ENCODE measurements at regions not wholly inside any gene's neighbourhood (a gene's known extent, or its start where the extent isn't known, plus 50 kb on each side); places are given as distances from the start of the nearest gene placed in this dataset.
A peak's percentile ranks its signal among the peaks of the same experiment; 100 is the strongest.

- no peak for DNase-seq (ENCODE audit: low read depth)
- no peak overlapping the region for H3K4me3 ChIP-seq (ENCODE audit: low read depth, low read length)
- no peak for TF ChIP-seq CTCF (conservative IDR thresholded peaks at IDR 0.05; ENCODE audit: low read depth, low read length)
These were observed 133.0 kb downstream of the CYP26A1 start for GRCh38 chr10:93206652-93207051.

GRCh38 chr10:93208717-93209464, 135.2 kb downstream of the CYP26A1 start:
- peak; percentile 6 for DNase-seq (ENCODE audit: low read depth)
- no peak for TF ChIP-seq CTCF (conservative IDR thresholded peaks at IDR 0.05; ENCODE audit: low read depth, low read length)

GRCh38 chr10:93211991-93212390, 138.3 kb downstream of the CYP26A1 start:
- DNase-seq (ENCODE audit: low read depth) = no peak
- no peak overlapping the region for H3K4me3 ChIP-seq (ENCODE audit: low read depth, low read length)
- TF ChIP-seq CTCF (conservative IDR thresholded peaks at IDR 0.05; ENCODE audit: low read depth, low read length) = no peak

More at GRCh38 chr10:93208717-93209464, 135.2 kb downstream of the CYP26A1 start:
- no peak overlapping the region for H3K4me3 ChIP-seq (ENCODE audit: low read depth, low read length)

- H3K4me3 ChIP-seq (ENCODE audit: low read depth, low read length) = no peak overlapping the region
- no peak for TF ChIP-seq CTCF (conservative IDR thresholded peaks at IDR 0.05; ENCODE audit: low read depth, low read length)
- no peak for DNase-seq (ENCODE audit: low read depth)
These were observed 141.6 kb downstream of the CYP26A1 start for GRCh38 chr10:93215312-93215711.

GRCh38 chr10:93216341-93216985, 142.8 kb downstream of the CYP26A1 start:
- no peak for TF ChIP-seq CTCF (conservative IDR thresholded peaks at IDR 0.05; ENCODE audit: low read depth, low read length)
- no peak overlapping the region for H3K4me3 ChIP-seq (ENCODE audit: low read depth, low read length)
- DNase-seq (ENCODE audit: low read depth) = no peak

GRCh38 chr10:93218386-93218785, 144.7 kb downstream of the CYP26A1 start:
- DNase-seq (ENCODE audit: low read depth) = no peak
- TF ChIP-seq CTCF (conservative IDR thresholded peaks at IDR 0.05; ENCODE audit: low read depth, low read length) = no peak
- no peak overlapping the region for H3K4me3 ChIP-seq (ENCODE audit: low read depth, low read length)

Data from epithelial cell of proximal tubule (primary cell).